NT2/D1 (cell line): ENCODE measurements at regions not wholly inside any gene's neighbourhood (a gene's known extent, or its start where the extent isn't known, plus 50 kb on each side); places are given as distances from the start of the nearest gene placed in this dataset.

Experiments
- DNase-seq: peaks from one replicate; pipeline ENCODE4 v3.0.0-alpha.2; 2011; ENCODE audit warnings: low read depth, low spot score
- H3K27me3 ChIP-seq: 2 replicates; pipeline ENCODE4 v1.6.0; 2011; ENCODE audit warnings: mild to moderate bottlenecking; ENCODE audit not compliant: insufficient read length, insufficient read depth
- H3K36me3 ChIP-seq: 2 replicates; pipeline ENCODE4 v1.6.1; 2011; ENCODE audit warnings: mild to moderate bottlenecking, low read length, mixed read lengths; ENCODE audit not compliant: insufficient read depth, insufficient read length
- H3K4me1 ChIP-seq: 2 replicates; pipeline ENCODE4 v1.5.1; 2011; ENCODE audit not compliant: insufficient read depth, insufficient read length
- H3K4me3 ChIP-seq: 2 replicates; pipeline ENCODE4 v1.5.1; 2011; ENCODE audit warnings: low read depth; ENCODE audit not compliant: insufficient read length
- H3K9ac ChIP-seq: 2 replicates; pipeline ENCODE4 v1.6.0; 2011; ENCODE audit warnings: low read depth; ENCODE audit not compliant: insufficient read length
- H3K9me3 ChIP-seq: 2 replicates; pipeline ENCODE4 v1.5.1; 2011; ENCODE audit warnings: mild to moderate bottlenecking, low read length; ENCODE audit not compliant: insufficient read depth
- SUZ12 ChIP-seq: IDR thresholded peaks from 2 replicates; pipeline ENCODE4 v1.6.1; 2011; ENCODE audit not compliant: insufficient read length, insufficient read depth; ENCODE audit errors: extremely low read depth
- YY1 ChIP-seq: IDR thresholded peaks from 2 replicates; pipeline ENCODE4 v1.6.1; 2011; ENCODE audit not compliant: insufficient read length, insufficient read depth
- ZNF274 ChIP-seq: IDR thresholded peaks from 2 replicates; pipeline ENCODE4 v1.6.1; 2011; ENCODE audit warnings: mild to moderate bottlenecking, low read depth, low read length

- no peaks in the 10 kb centered on the region for H3K9me3 ChIP-seq
- no peaks in the 10 kb centered on the region for H3K36me3 ChIP-seq
- H3K4me3 ChIP-seq, result no peak overlapping the region
- no peaks in the 10 kb centered on the region for H3K27me3 ChIP-seq
- no peak for TF ChIP-seq ZNF274
- TF ChIP-seq SUZ12, result no peak
- no peak for TF ChIP-seq YY1
- no peak for DNase-seq
- H3K4me1 ChIP-seq, result no peaks in the 10 kb centered on the region
- H3K9ac ChIP-seq, result no peak overlapping the region
These were observed 287.4 kb upstream of the RUNX1 start for GRCh38 chr21:35336534-35336933.

- Histone ChIP-seq H3K4me1 (no peaks in the 10 kb centered on the region), H3K27me3 (no peaks in the 10 kb centered on the region), H3K9me3 (no peaks in the 10 kb centered on the region), H3K36me3 (no peaks in the 10 kb centered on the region), H3K4me3 (no peak overlapping the region), H3K9ac (no peak overlapping the region)
- DNase-seq, result no peak
- TF ChIP-seq ZNF274, result no peak
- TF ChIP-seq SUZ12, result no peak
- no peak for TF ChIP-seq YY1
These were observed 286.9 kb upstream of the RUNX1 start for GRCh38 chr21:35335951-35336446.

GRCh38 chr21:35333831-35334618 lies 284.9 kb upstream of the RUNX1 start:
- Histone ChIP-seq H3K9me3 (no peaks in the 10 kb centered on the region), H3K27me3 (no peaks in the 10 kb centered on the region), H3K4me1 (no peaks in the 10 kb centered on the region), H3K9ac (no peak overlapping the region), H3K4me3 (no peak overlapping the region), H3K36me3 (no peaks in the 10 kb centered on the region)
- TF ChIP-seq YY1 (no peak), SUZ12 (no peak), ZNF274 (no peak)
- DNase-seq, result no peak

GRCh38 chr21:35332841-35333426 lies 283.8 kb upstream of the RUNX1 start:
- no peaks in the 10 kb centered on the region for H3K36me3 ChIP-seq
- no peaks in the 10 kb centered on the region for H3K9me3 ChIP-seq
- no peak for DNase-seq
- no peaks in the 10 kb centered on the region for H3K4me1 ChIP-seq
- no peak overlapping the region for H3K9ac ChIP-seq
- TF ChIP-seq YY1 (no peak), ZNF274 (no peak), SUZ12 (no peak)
- H3K27me3 ChIP-seq, result no peaks in the 10 kb centered on the region
- no peak overlapping the region for H3K4me3 ChIP-seq

- Histone ChIP-seq H3K9ac (no peak overlapping the region), H3K4me1 (no peaks in the 10 kb centered on the region), H3K4me3 (no peak overlapping the region), H3K27me3 (no peaks in the 10 kb centered on the region), H3K36me3 (no peaks in the 10 kb centered on the region), H3K9me3 (no peaks in the 10 kb centered on the region)
- TF ChIP-seq ZNF274 (no peak), YY1 (no peak), SUZ12 (no peak)
- DNase-seq, result no peak
These were observed 281.0 kb upstream of the RUNX1 start for GRCh38 chr21:35329940-35330660.

GRCh38 chr21:35328856-35329455 lies 279.9 kb upstream of the RUNX1 start:
- H3K4me3 ChIP-seq, result no peak overlapping the region
- H3K9ac ChIP-seq, result no peak overlapping the region
- no peaks in the 10 kb centered on the region for H3K4me1 ChIP-seq
- DNase-seq, result no peak
- H3K36me3 ChIP-seq, result no peaks in the 10 kb centered on the region
- no peaks in the 10 kb centered on the region for H3K27me3 ChIP-seq
- TF ChIP-seq SUZ12, result no peak
- TF ChIP-seq ZNF274, result no peak
- H3K9me3 ChIP-seq, result no peaks in the 10 kb centered on the region

GRCh38 chr21:35326677-35327076 lies 277.6 kb upstream of the RUNX1 start:
- Histone ChIP-seq H3K4me3 (no peak overlapping the region), H3K4me1 (no peaks in the 10 kb centered on the region), H3K9me3 (no peaks in the 10 kb centered on the region), H3K27me3 (no peaks in the 10 kb centered on the region), H3K36me3 (no peaks in the 10 kb centered on the region), H3K9ac (no peak overlapping the region)
- TF ChIP-seq ZNF274 (no peak), SUZ12 (no peak), YY1 (no peak)
- no peak for DNase-seq
